HEK293 (cell line): ENCODE measurements at regions not wholly inside any gene's neighbourhood (a gene's known extent, or its start where the extent isn't known, plus 50 kb on each side); places are given as distances from the start of the nearest gene placed in this dataset.

Source experiments
- CTCF ChIA-PET: fragments of 350-600 bp; formaldehyde crosslinking; extraction: SDS; loops from one replicate; lab custom pipeline; 2021; ENCODE audit warnings: antibody characterized with exemption; lab: Yijun Ruan, JAX
- POLR2A ChIA-PET: fragments of 300-600 bp; formaldehyde crosslinking; extraction: SDS; loops from one replicate; lab custom pipeline; 2020; ENCODE audit warnings: antibody characterized with exemption, inconsistent platforms; lab: Yijun Ruan, JAX
- H3K27ac ChIP-seq: fragments of 200-500 bp; sonication (Bioruptor generic); 2 replicates; pipeline ENCODE4 v1.5.1; 2014; ENCODE audit warnings: low read depth, low read length, control low read depth, inconsistent platforms; ENCODE audit errors: extremely low read depth
- H3K36me3 ChIP-seq, 2 experiments: fragments of 200-500 bp in 1 of 2; sonication (Bioruptor generic) in 1 of 2; 1 replicate in 1 of 2; 2 replicates in 1 of 2; pipeline ENCODE4 v1.5.1; 2014 to 2017; ENCODE audit warnings: inconsistent platforms in 2 of 2, low read length in 2 of 2; ENCODE audit not compliant: control insufficient read depth in 2 of 2, insufficient read depth in 1 of 2
- H3K4me1 ChIP-seq: fragments of 200-500 bp; sonication (Bioruptor generic); 2 replicates; pipeline ENCODE4 v1.5.1; 2014; ENCODE audit warnings: mild to moderate bottlenecking, low read length, inconsistent platforms; ENCODE audit not compliant: control insufficient read depth, insufficient read depth
- H3K4me3 ChIP-seq: 2 replicates; pipeline ENCODE4 v1.5.1; 2011; ENCODE audit warnings: low read depth, mild to moderate bottlenecking, control low read depth, low read length, moderate library complexity
- H3K9me3 ChIP-seq: fragments of 200-500 bp; sonication (Bioruptor generic); 2 replicates; pipeline ENCODE4 v1.5.1; 2014; ENCODE audit warnings: low read depth, low read length, inconsistent platforms; ENCODE audit not compliant: control insufficient read depth, insufficient read depth
- HOXD13 ChIP-seq: sonication (generic); formaldehyde crosslinking; IDR thresholded peaks from 2 replicates; pipeline ENCODE4 v1.8.0; 2022; ENCODE audit warnings: missing genetic modification reagents, borderline replicate concordance
- SCRT1 ChIP-seq: fragments of 450-650 bp; formaldehyde crosslinking; IDR thresholded peaks from 2 replicates; pipeline ENCODE4 v1.5.1; 2016; ENCODE audit warnings: missing biosample characterization, missing genetic modification characterization, borderline replicate concordance
- SP3 ChIP-seq: fragments of 450-650 bp; formaldehyde crosslinking; IDR thresholded peaks from 2 replicates; pipeline ENCODE4 v1.5.1; 2016; ENCODE audit warnings: missing biosample characterization, missing genetic modification characterization
- TCF7L2 ChIP-seq: IDR thresholded peaks from 2 replicates; pipeline ENCODE4 v1.6.1; 2011; ENCODE audit warnings: low read depth, mild to moderate bottlenecking, inconsistent platforms, low read length, moderate library complexity, borderline replicate concordance
- YY2 ChIP-seq: fragments of 450-650 bp; formaldehyde crosslinking; IDR thresholded peaks from 2 replicates; pipeline ENCODE4 v1.5.1; 2016; ENCODE audit warnings: missing biosample characterization, missing genetic modification characterization
- ZNF10 ChIP-seq: fragments of 450-650 bp; formaldehyde crosslinking; IDR thresholded peaks from 2 replicates; pipeline ENCODE4 v1.5.1; 2017; ENCODE audit warnings: missing biosample characterization, missing genetic modification characterization
- ZNF121 ChIP-seq: fragments of 450-650 bp; formaldehyde crosslinking; IDR thresholded peaks from 2 replicates; pipeline ENCODE4 v1.5.1; 2016; ENCODE audit warnings: missing biosample characterization, missing genetic modification characterization
- ZNF157 ChIP-seq: fragments of 450-650 bp; formaldehyde crosslinking; IDR thresholded peaks from 2 replicates; pipeline ENCODE4 v1.5.1; 2016; ENCODE audit warnings: missing biosample characterization, missing genetic modification characterization
- ZNF18 ChIP-seq: fragments of 450-650 bp; formaldehyde crosslinking; IDR thresholded peaks from 2 replicates; pipeline ENCODE4 v1.5.1; 2016; ENCODE audit warnings: missing biosample characterization, missing genetic modification characterization
- ZNF223 ChIP-seq: fragments of 450-650 bp; formaldehyde crosslinking; IDR thresholded peaks from 2 replicates; pipeline ENCODE4 v1.5.1; 2016; ENCODE audit warnings: missing biosample characterization, missing genetic modification characterization
- ZNF341 ChIP-seq: fragments of 450-650 bp; formaldehyde crosslinking; IDR thresholded peaks from 2 replicates; pipeline ENCODE4; 2016; ENCODE audit warnings: low read depth, missing biosample characterization, missing genetic modification characterization
- ZNF354C ChIP-seq: fragments of 450-650 bp; formaldehyde crosslinking; IDR thresholded peaks from 2 replicates; pipeline ENCODE4 v1.5.1; 2016; ENCODE audit warnings: missing biosample characterization, missing genetic modification characterization, low read depth, borderline replicate concordance
- ZNF362 ChIP-seq: fragments of 450-650 bp; formaldehyde crosslinking; IDR thresholded peaks from 2 replicates; pipeline ENCODE4 v1.5.1; 2016; ENCODE audit warnings: missing biosample characterization, missing genetic modification characterization
- ZNF37A ChIP-seq: fragments of 450-650 bp; IDR thresholded peaks from 2 replicates; pipeline ENCODE4 v1.5.1; 2018; ENCODE audit warnings: missing biosample characterization, missing genetic modification characterization
- ZNF704 ChIP-seq: fragments of 450-650 bp; formaldehyde crosslinking; IDR thresholded peaks from 2 replicates; pipeline ENCODE4 v1.5.1; 2016; ENCODE audit warnings: missing biosample characterization, missing genetic modification characterization
- ZNF707 ChIP-seq: fragments of 450-650 bp; formaldehyde crosslinking; IDR thresholded peaks from 2 replicates; pipeline ENCODE4 v1.5.1; 2016; ENCODE audit warnings: missing biosample characterization, missing genetic modification characterization
- ZNF830 ChIP-seq: fragments of 450-650 bp; IDR thresholded peaks from 2 replicates; pipeline ENCODE4 v1.5.0; 2018; ENCODE audit warnings: missing biosample characterization, missing genetic modification characterization, low read depth, mild to moderate bottlenecking, moderate library complexity
- ZSCAN4 ChIP-seq: fragments of 450-650 bp; formaldehyde crosslinking; IDR thresholded peaks from 2 replicates; pipeline ENCODE4 v1.5.1; 2017; ENCODE audit warnings: missing biosample characterization, missing genetic modification characterization
- ZXDB ChIP-seq: fragments of 450-650 bp; formaldehyde crosslinking; IDR thresholded peaks from 2 replicates; pipeline ENCODE4 v1.5.1; 2016; ENCODE audit warnings: missing biosample characterization, missing genetic modification characterization

GRCh38 chr4:97238956-97239666 is 904.2 kb downstream of the STPG2 start:
- no peaks in the 10 kb centered on the region for H3K9me3 ChIP-seq
- H3K4me3 ChIP-seq, result no peak overlapping the region
- TF ChIP-seq TCF7L2 (0 out of 2 replicates have a peak, but pooled peaks have one; percentile 16), SCRT1 (tag by site-specific recombination) (no peak)
- POLR2A ChIA-PET, result no interaction called here
- H3K27ac ChIP-seq, result no peak overlapping the region
- CTCF ChIA-PET, result no interaction called here
- no peaks in the 10 kb centered on the region for H3K4me1 ChIP-seq
- H3K36me3 ChIP-seq, result no peaks in the 10 kb centered on the region

GRCh38 chr4:97239667-97239997 is 903.6 kb downstream of the STPG2 start:
- ChIA-PET POLR2A (no interaction called here), CTCF (no interaction called here)
- TF ChIP-seq ZNF121 (tag by site-specific recombination) (no peak), ZNF704 (no peak), ZNF362 (tag by site-specific recombination) (no peak), HOXD13 (CRISPR knock-in tag) (no peak), ZNF10 (tag by site-specific recombination) (no peak), ZNF223 (no peak), ZSCAN4 (tag by site-specific recombination) (no peak), ZNF157 (tag by site-specific recombination) (no peak), ZNF830 (no peak), SP3 (tag by site-specific recombination) (no peak), ZNF354C (tag by site-specific recombination) (no peak), ZNF37A (no peak), ZNF707 (no peak), ZNF18 (tag by site-specific recombination) (no peak), ZXDB (tag by site-specific recombination) (no peak), YY2 (tag by site-specific recombination) (no peak), ZNF341 (tag by site-specific recombination) (no peak)

More at GRCh38 chr4:97239667-97239997, 903.6 kb downstream of the STPG2 start:
- Histone ChIP-seq H3K4me1 (no peaks in the 10 kb centered on the region), H3K9me3 (no peaks in the 10 kb centered on the region), H3K27ac (no peak overlapping the region), H3K4me3 (no peak overlapping the region), H3K36me3 (no peaks in the 10 kb centered on the region)
